ENCODE measurements at regions not wholly inside any gene's neighbourhood (a gene's known extent, or its start where the extent isn't known, plus 50 kb on each side); places are given as distances from the start of the nearest gene placed in this dataset.
A peak's percentile ranks its signal among the peaks of the same experiment; 100 is the strongest.

DNA sequence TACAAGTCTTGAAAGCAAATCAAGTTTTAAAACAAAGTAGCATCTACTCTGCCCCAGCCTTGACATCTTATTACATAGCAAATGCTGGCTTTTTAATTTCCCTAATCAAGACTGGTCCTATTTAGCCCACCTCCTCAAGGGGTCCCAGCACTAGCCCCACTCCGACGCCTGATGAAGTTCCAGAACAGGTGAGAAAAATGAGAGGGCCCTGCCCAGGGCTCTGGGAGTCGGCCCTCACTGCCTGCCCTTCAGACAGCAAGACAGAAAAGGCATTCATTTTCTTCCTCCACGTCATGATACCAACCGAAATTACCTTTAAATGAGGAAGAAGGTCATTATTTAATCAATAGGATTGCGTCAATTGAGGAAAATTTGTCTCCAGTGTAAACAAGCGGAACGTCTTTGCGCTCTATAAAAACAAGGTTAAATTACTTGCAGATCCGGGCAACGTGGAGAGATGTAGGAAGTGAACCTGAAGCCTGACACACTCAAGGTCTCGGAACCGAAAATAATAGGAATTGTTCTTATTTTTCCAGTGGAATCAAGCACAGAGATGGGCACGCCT, 170.6 kb upstream of the PKDCC start:
- no peak for ATAC-seq
- 85 to 91% methylated on average over 3 to 14 of the region's 14 CpGs for WGBS, 2 donors (ENCODE audit: low coverage in 1 of 2)
- no peaks in the 10 kb centered on the region for H3K27me3 ChIP-seq

DNA sequence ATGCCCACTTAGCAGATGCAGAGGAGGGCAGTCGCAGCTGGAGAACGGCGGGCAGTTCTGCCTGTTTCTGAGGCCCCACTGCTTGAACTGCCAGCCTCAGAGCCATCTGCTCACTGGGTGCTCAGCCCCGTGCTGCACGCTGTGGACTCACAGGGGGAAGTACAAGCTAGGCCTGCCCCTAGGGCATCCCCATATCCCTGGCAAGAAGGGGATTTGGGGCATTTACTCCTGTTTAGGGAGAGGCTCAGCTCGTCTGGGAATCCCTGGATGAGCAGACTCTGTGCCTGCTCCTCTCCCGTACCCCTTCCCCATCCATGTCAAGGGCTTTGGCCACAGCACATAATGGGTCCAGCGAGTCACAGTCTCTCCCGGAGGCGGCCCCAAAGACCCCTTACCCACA, 169.8 kb upstream of the PKDCC start:
- no peak overlapping the region for H3K27ac ChIP-seq
- H3K4me1 ChIP-seq = peaks cover 0 to 31% (median 9%) of the 10 kb centered on the region in 3 donors
- H3K27me3 ChIP-seq = no peaks in the 10 kb centered on the region
- no peaks in the 10 kb centered on the region for H3K36me3 ChIP-seq
- H3K9me3 ChIP-seq = no peaks in the 10 kb centered on the region
- TF ChIP-seq POLR2A (IDR thresholded peaks at IDR 0.05) (no peak), POLR2AphosphoS5 (IDR thresholded peaks at IDR 0.05) (no peak), EP300 (IDR thresholded peaks at IDR 0.05) (no peak)
- TF ChIP-seq, protein P1, sequence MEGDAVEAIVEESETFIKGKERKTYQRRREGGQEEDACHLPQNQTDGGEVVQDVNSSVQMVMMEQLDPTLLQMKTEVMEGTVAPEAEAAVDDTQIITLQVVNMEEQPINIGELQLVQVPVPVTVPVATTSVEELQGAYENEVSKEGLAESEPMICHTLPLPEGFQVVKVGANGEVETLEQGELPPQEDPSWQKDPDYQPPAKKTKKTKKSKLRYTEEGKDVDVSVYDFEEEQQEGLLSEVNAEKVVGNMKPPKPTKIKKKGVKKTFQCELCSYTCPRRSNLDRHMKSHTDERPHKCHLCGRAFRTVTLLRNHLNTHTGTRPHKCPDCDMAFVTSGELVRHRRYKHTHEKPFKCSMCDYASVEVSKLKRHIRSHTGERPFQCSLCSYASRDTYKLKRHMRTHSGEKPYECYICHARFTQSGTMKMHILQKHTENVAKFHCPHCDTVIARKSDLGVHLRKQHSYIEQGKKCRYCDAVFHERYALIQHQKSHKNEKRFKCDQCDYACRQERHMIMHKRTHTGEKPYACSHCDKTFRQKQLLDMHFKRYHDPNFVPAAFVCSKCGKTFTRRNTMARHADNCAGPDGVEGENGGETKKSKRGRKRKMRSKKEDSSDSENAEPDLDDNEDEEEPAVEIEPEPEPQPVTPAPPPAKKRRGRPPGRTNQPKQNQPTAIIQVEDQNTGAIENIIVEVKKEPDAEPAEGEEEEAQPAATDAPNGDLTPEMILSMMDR (IDR thresholded peaks at IDR 0.05) = no peak
- no peak for ATAC-seq
- H3K4me3 ChIP-seq = no peak overlapping the region
- 92% methylated on average over 4 of the region's 10 CpGs; no CpG with 5 or more reads in 1 of the 2 donors for WGBS, 2 donors (ENCODE audit: low coverage in 1 of 2)

More for the DNA sequence above, 170.6 kb upstream of the PKDCC start:
- TF ChIP-seq, protein P1 (IDR thresholded peaks at IDR 0.05) = no peak
- TF ChIP-seq POLR2AphosphoS5 (IDR thresholded peaks at IDR 0.05) (no peak), POLR2A (IDR thresholded peaks at IDR 0.05) (no peak), EP300 (IDR thresholded peaks at IDR 0.05) (no peak)
- H3K4me1 ChIP-seq = peaks cover 0 to 31% (median 9%) of the 10 kb centered on the region in 3 donors
- H3K27ac ChIP-seq = no peak overlapping the region
- H3K36me3 ChIP-seq = no peaks in the 10 kb centered on the region
- H3K4me3 ChIP-seq = no peak overlapping the region
- H3K9me3 ChIP-seq = no peaks in the 10 kb centered on the region

DNA sequence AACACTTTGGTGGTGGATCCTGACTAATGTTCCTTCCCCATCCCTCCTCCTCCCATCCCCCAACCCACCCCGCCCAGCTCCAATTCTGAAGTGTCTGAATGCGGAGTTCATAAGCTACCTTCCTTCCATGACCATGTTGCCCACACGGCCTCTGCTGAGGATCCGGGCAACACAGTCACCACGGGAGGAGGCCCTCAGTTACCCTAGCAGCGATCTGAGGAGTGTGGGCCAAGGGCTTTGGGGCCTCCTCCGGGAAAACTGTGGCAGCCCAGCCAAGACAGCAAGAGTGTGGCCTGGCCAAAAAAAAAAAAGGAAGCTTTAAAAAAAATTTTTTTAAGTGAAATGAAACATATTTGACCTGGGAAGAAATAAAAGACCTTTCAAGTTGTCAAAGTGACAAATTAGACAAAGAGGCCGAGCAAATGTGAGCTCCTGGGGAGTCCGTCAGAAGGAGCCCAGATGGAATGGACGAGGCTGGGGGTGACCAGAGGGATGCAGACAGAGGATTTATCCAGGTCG, 169.0 kb upstream of the PKDCC start:
- 31 to 32% methylated on average over 4 to 6 of the region's 11 CpGs for WGBS, 2 donors (ENCODE audit: low coverage in 1 of 2)
- Histone ChIP-seq H3K4me1 (peaks cover 0 to 25% (median 9%) of the 10 kb centered on the region in 3 donors), H3K36me3 (no peaks in the 10 kb centered on the region), H3K27me3 (no peaks in the 10 kb centered on the region), H3K27ac (peak overlapping the region in 2 of 4 donors; percentile 1 to 2), H3K9me3 (no peaks in the 10 kb centered on the region), H3K4me3 (no peak overlapping the region)
- peak; percentile 32 for ATAC-seq
- TF ChIP-seq, protein P1 (IDR thresholded peaks at IDR 0.05) = no peak
- TF ChIP-seq EP300 (IDR thresholded peaks at IDR 0.05) (no peak), POLR2AphosphoS5 (IDR thresholded peaks at IDR 0.05) (no peak), POLR2A (IDR thresholded peaks at IDR 0.05) (no peak)

DNA sequence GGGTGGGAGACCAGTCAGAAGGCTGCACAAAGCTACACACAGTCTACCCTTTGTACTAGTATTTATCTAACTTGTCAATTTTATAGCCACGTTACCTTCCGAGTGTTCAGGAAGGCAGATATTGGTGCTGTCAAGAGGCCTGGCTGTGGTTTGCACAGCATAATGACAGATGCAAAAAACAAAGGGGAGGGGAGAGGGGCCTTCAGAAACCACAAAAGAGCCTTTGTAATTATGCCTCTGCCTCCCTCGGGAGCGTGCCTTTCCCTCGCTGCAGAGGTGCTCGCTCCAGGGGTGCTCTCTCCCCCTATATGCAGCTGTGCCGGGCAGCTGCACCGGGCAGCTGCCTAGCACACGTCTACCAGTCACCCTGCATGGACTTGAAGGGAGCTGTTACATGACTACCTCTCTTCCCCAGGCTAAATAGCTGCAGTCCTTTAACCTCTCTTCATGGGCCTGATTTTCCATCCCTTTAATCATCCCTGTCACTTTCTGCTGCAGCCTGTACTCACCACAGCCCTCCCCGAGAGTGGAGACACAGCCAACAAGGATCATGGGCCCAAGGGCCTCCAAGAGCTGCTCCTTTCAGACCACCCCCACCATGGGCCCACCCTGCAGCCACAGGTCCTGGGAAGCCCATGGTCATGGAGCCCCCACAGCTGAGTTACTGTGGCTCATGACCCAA, 168.4 kb upstream of the PKDCC start:
- H3K9me3 ChIP-seq = no peaks in the 10 kb centered on the region
- no peaks in the 10 kb centered on the region for H3K36me3 ChIP-seq
- ATAC-seq = no peak
- no peak for TF ChIP-seq POLR2A (IDR thresholded peaks at IDR 0.05)
- TF ChIP-seq, protein P1 (IDR thresholded peaks at IDR 0.05) = no peak
- no peak for TF ChIP-seq POLR2AphosphoS5 (IDR thresholded peaks at IDR 0.05)
- no peak for TF ChIP-seq EP300 (IDR thresholded peaks at IDR 0.05)
- peaks cover 0 to 22% (median 9%) of the 10 kb centered on the region in 3 donors for H3K4me1 ChIP-seq
- 29 to 71% methylated on average over 7 to 8 of the region's 10 CpGs for WGBS, 2 donors (ENCODE audit: low coverage in 1 of 2)
- peak overlapping the region in 2 of 4 donors; percentile 1 to 2 for H3K27ac ChIP-seq
- no peak overlapping the region for H3K4me3 ChIP-seq
- no peaks in the 10 kb centered on the region for H3K27me3 ChIP-seq
